Ectodermal cell (in vitro differentiated cells): ENCODE measurements at regions not wholly inside any gene's neighbourhood (a gene's known extent, or its start where the extent isn't known, plus 50 kb on each side); places are given as distances from the start of the nearest gene placed in this dataset.

Experiments
- H3K27ac ChIP-seq: 2 replicates; pipeline ENCODE4 v1.7.0; 2013; ENCODE audit warnings: mild to moderate bottlenecking, low read depth, low read length; ENCODE audit not compliant: insufficient read depth, poor library complexity, severe bottlenecking
- H3K27me3 ChIP-seq: 2 replicates; pipeline ENCODE4 v1.7.0; 2013; ENCODE audit warnings: mild to moderate bottlenecking, low read length; ENCODE audit not compliant: insufficient read depth, control insufficient read depth, poor library complexity, severe bottlenecking
- H3K36me3 ChIP-seq: one replicate; pipeline ENCODE4 v1.7.0; 2013; ENCODE audit warnings: low read length; ENCODE audit not compliant: control insufficient read depth, insufficient read depth
- H3K4me1 ChIP-seq: one replicate; pipeline ENCODE4 v1.7.0; 2013; ENCODE audit warnings: low read length; ENCODE audit not compliant: control insufficient read depth, insufficient read depth
- H3K4me3 ChIP-seq: 2 replicates; pipeline ENCODE4 v1.7.0; 2013; ENCODE audit warnings: low read depth, low read length, control low read depth; ENCODE audit not compliant: insufficient read depth
- H3K9me3 ChIP-seq: 2 replicates; pipeline ENCODE4 v1.7.0; 2013; ENCODE audit warnings: mild to moderate bottlenecking, low read length, moderate library complexity; ENCODE audit not compliant: control insufficient read depth
- WGBS, 2 experiments: methylation state at CpG; one replicate each; pipeline ENCODE4 v1.1.7; 2013; ENCODE audit warnings: missing lambda C conversion rate in 2 of 2; 5-methylcytosine and 5-hydroxymethylcytosine counted together

DNA sequence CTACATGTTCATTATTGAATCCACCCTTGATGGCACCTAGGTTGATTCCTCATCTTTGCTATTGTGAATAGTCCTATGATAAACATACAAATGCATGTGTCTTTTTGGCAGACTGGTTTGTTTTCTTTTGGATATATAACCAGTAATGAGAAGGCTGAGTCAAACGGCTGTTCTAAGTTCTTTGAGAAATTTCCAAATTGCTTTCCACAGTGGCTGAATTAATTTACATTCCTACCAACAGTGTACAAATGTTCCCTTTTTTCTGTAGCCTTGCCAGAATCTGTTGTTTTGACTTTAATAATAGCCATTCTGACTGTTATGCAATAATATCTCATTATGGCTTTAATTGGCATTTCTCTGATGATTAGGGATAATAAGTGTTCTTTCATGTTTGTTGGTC, 184.9 kb downstream of the CASP12 start:
- no peaks in the 10 kb centered on the region for H3K27me3 ChIP-seq
- WGBS, 2 experiments = 83 to 100% methylated on average over 1 of the region's 1 CpG

DNA sequence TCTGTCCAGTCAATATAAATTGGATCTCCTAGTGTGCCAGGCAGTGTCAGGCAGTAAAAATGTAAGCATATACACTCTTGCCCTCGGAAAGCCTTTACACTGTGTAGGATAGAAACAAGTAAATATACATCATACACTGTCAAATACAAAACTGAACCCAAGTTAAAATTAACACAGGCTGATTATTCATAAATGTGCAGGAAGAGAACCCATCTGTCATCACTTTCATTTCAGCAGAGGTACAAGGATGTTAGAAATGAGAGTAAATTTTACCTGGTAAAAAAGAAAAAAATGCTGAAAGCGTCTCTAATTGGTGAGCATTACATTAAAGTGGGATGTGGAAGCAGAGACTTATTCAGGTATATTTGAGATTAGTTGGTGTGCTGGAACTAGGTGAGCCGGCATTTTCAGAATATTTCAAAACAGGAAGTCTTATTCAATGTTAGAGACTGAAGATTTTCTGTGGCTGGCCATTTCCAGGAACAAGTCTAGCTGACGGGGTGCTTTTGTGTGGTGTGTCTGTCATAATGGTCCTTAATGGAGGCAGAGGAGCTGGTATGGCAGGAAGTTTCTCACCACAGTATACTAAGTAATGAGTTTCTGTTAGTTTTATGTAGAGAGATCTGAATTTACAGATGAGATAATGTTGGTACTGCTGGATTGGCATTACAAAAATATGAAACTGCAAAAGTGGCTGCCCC, 192.6 kb downstream of the CASP12 start:
- WGBS, 2 experiments = 94 to 95% methylated on average over 3 to 4 of the region's 4 CpGs
- no peak overlapping the region for H3K27ac ChIP-seq

More for the DNA sequence above, 184.9 kb downstream of the CASP12 start:
- no peak overlapping the region for H3K4me3 ChIP-seq
- no peaks in the 10 kb centered on the region for H3K4me1 ChIP-seq
- no peaks in the 10 kb centered on the region for H3K9me3 ChIP-seq
- H3K36me3 ChIP-seq = no peaks in the 10 kb centered on the region
- no peak overlapping the region for H3K27ac ChIP-seq

DNA sequence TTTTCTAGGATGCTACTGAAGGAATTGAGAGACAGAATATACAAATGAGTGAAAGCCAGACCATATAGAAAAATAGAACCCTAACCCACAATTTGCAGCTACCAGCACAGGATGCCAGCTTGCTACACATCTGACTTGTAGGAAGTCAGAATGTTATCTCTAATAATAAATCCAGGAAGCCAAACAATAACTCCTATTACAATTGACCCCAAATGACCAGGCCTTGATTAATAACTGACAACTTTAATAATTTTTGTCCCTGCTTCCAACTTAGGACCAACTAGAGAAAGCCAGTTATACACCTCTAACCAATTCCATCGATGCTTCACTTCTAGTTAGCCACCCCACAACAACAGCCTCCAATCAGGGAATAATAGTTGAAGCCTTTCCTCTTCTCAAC, 193.4 kb downstream of the CASP12 start:
- no peaks in the 10 kb centered on the region for H3K4me1 ChIP-seq
- no peaks in the 10 kb centered on the region for H3K27me3 ChIP-seq
- no peak overlapping the region for H3K4me3 ChIP-seq
- no peaks in the 10 kb centered on the region for H3K36me3 ChIP-seq
- H3K9me3 ChIP-seq = no peaks in the 10 kb centered on the region
- H3K27ac ChIP-seq = no peak overlapping the region
- WGBS, 2 experiments = 84 to 100% methylated on average over 1 of the region's 1 CpG

More for the DNA sequence above, 192.6 kb downstream of the CASP12 start:
- Histone ChIP-seq H3K9me3 (no peaks in the 10 kb centered on the region), H3K4me3 (no peak overlapping the region), H3K27me3 (no peaks in the 10 kb centered on the region), H3K36me3 (no peaks in the 10 kb centered on the region), H3K4me1 (no peaks in the 10 kb centered on the region)

DNA sequence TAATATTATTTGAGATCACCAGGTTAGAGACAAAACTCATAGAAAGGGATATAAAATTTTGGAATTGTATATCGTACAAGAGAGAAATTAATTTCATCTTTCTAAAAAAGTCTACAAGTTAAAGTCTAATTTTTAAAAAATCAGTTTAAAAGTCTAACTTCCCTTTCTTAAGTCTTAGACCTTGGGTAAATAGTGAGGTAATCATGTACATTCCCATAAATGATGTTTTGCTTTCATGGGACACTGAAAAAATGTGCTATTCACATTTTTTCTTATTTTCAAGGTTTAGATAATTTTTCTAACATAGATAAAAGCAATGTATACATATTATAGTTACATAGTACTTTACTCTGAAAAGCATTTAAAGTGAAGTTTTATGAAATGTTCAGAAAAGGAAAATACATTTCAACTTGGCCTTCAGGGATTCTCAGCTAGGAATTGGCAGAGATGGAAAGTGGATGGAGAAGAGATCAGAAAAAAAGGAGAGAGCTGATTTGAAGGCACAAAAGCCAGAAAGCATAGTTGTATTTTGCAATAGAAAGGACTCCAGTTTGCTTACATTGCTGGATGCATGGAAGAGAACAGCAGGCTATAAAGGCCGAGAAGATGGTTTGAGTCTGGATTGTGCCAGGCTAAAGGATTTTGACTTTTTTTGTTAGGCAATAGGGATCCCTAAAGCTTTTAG, 194.0 kb downstream of the CASP12 start:
- H3K27ac ChIP-seq = no peak overlapping the region
- H3K36me3 ChIP-seq = no peaks in the 10 kb centered on the region
- no peak overlapping the region for H3K4me3 ChIP-seq
- 75 to 81% methylated on average over 1 of the region's 2 CpGs for WGBS, 2 experiments
- H3K27me3 ChIP-seq = no peaks in the 10 kb centered on the region
- no peaks in the 10 kb centered on the region for H3K9me3 ChIP-seq
- H3K4me1 ChIP-seq = no peaks in the 10 kb centered on the region

DNA sequence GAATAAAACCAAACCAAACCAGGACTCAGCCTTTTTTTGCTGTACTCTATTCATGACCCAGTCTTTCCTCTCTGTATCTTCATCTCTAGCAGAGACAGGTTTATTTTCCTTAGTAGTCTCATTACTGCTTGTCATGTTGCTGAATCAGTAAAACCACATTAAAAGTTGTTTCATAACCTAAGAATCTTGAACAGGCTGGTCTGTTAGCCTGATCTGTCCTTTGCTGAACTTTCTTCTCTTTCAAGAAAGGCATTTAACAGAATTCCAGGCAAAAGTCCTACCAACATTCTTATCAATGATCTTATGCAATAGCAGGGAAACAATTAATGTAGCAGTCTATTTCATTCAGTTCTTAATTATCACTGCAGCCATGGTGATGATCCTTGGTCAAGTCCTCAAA, 197.7 kb downstream of the CASP12 start:
- Histone ChIP-seq H3K4me3 (no peak overlapping the region), H3K36me3 (no peaks in the 10 kb centered on the region), H3K4me1 (no peaks in the 10 kb centered on the region), H3K27ac (no peak overlapping the region), H3K9me3 (no peaks in the 10 kb centered on the region), H3K27me3 (no peaks in the 10 kb centered on the region)

DNA sequence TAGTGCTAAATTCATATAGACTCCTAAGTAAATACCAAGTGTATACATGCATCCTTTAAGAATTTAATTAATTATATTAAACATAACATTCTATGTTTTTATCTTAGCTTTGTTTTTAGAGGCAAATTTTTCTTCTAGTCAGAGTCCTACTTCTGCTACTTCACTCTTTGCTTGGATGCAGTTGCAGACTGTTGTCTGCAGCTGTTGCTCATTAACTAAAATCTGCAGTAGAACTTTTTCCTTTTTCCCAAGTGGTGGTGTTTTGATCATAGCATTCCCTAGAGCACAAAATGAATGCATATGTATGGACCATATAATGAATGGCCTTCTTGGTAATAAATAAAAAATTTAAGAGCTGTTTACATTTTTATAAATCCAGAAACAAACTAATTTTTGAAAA, 198.3 kb downstream of the CASP12 start:
- no peaks in the 10 kb centered on the region for H3K36me3 ChIP-seq

DNA sequence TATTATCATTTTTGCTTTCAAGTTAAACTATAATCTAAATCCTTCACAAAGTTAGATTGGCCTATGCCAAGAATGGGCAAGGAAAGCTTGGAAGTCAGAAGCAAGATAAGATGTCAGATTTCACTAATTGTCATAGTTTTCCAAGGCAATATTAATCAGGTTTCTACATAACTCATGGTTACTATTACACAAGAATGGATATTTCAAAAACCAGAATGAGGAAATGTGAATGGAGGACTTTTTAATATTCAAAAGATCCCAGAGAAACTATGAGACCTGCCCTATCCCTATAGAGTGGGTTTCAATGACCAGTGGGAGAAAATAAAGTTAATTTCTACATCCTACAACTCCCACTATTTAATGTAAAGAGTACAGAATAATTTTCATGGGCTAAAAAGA, 203.2 kb downstream of the CASP12 start:
- Histone ChIP-seq H3K4me3 (no peak overlapping the region), H3K27me3 (no peaks in the 10 kb centered on the region), H3K4me1 (no peaks in the 10 kb centered on the region), H3K9me3 (no peaks in the 10 kb centered on the region), H3K27ac (no peak overlapping the region), H3K36me3 (no peaks in the 10 kb centered on the region)

More for the DNA sequence above, 198.3 kb downstream of the CASP12 start:
- Histone ChIP-seq H3K27me3 (no peaks in the 10 kb centered on the region), H3K27ac (no peak overlapping the region), H3K9me3 (no peaks in the 10 kb centered on the region), H3K4me3 (no peak overlapping the region), H3K4me1 (no peaks in the 10 kb centered on the region)

DNA sequence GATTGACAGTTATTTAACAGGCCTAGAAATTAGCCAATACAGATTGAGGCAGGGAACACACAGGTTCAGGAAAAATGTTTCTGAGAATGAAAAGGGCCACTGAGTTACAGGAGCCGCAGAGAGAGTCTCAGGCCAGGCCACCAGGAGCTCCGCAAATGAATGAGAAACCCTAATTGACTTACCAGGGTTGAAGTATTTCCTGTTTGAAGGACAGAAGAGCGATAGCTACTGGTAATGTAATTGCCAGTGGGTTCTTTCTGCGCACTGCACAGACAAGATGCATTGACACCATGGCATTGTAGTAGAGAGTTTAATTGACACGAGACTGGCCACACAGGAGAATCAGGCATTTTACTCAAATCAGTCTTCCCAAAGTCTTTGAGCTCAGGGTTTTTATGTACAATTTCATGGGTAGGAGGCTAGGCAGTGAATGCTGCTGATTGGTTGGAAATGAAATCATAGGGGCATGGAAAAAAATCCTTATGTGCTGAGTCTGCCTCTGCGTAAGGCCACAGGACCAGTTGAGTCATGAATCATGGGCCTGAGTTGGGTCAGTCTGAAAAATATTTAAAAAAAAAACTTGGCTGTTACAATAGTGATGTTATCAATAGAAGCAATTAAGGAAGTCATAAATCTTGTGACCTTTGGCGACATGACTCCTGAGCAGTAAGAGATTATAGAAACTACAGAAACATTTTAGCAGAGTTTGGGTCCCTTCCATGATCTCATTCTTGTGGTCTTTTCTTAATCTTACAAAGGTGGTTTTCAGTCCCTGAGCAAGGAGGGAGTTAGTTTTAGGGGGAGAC, 203.8 kb downstream of the CASP12 start:
- Histone ChIP-seq H3K36me3 (no peaks in the 10 kb centered on the region), H3K27ac (no peak overlapping the region), H3K27me3 (no peaks in the 10 kb centered on the region), H3K4me1 (no peaks in the 10 kb centered on the region), H3K9me3 (no peaks in the 10 kb centered on the region), H3K4me3 (no peak overlapping the region)
- WGBS, 2 experiments = 93% methylated on average over 7 of the region's 7 CpGs

DNA sequence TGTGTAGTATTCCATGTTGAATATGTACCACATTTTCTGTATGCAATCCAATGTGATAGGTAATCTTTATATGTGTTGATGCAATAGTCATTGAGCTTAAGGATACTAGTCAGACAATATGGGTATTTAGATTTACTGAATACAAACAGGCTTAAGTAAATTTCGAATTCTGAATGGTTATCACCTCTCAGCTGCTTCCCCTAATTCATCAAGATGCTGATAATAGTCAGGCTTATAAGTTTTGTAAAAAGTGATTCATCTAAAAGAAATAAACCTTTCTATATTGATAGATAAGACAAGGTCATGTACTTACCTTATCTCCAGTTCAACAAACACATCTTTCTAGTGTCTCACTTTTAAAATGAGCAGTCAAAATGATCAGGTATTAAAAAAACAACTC, 205.5 kb downstream of the CASP12 start:
- H3K4me1 ChIP-seq = no peaks in the 10 kb centered on the region
- H3K36me3 ChIP-seq = no peaks in the 10 kb centered on the region
- H3K4me3 ChIP-seq = no peak overlapping the region
- 100% methylated on average over 1 of the region's 1 CpG; no CpG with 5 or more reads in 1 of the 2 experiments for WGBS, 2 experiments
- no peaks in the 10 kb centered on the region for H3K27me3 ChIP-seq
- no peak overlapping the region for H3K27ac ChIP-seq
- H3K9me3 ChIP-seq = no peaks in the 10 kb centered on the region

DNA sequence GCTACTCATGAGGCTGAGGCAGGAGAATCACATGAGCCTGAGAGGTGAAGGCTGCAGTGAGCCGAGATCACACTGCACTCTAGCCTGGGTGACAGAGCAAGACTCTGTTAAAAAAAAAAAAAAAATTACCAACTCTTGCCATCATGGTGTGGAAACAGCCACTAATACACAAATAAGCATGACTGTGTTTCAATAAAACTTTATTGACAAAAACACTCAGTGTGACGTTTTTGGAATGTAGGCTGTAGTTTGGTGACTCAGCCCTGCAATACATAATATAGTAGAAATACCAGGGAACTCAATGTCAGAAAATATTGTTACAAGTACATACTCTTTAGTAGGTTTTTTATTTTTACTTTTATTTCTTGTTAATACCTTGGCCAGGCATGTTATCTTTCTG, 207.1 kb downstream of the CASP12 start:
- Histone ChIP-seq H3K36me3 (no peaks in the 10 kb centered on the region), H3K27ac (no peak overlapping the region), H3K27me3 (no peaks in the 10 kb centered on the region), H3K9me3 (no peaks in the 10 kb centered on the region), H3K4me3 (no peak overlapping the region), H3K4me1 (no peaks in the 10 kb centered on the region)
- 82 to 96% methylated on average over 1 to 2 of the region's 2 CpGs for WGBS, 2 experiments
